GM10248 (cell line): ENCODE measurements at regions not wholly inside any gene's neighbourhood (a gene's known extent, or its start where the extent isn't known, plus 50 kb on each side); places are given as distances from the start of the nearest gene placed in this dataset.

ENCODE experiments used
- CTCF ChIA-PET: fragments of 300-600 bp; sonication (Branson Sonifier 250); formaldehyde crosslinking; extraction: SDS; loops from one replicate; lab custom pipeline; 2021; ENCODE audit warnings: antibody characterized with exemption; lab: Yijun Ruan, JAX
- POLR2A ChIA-PET: fragments of 350-650 bp; sonication (Branson Sonifier 250); formaldehyde crosslinking; extraction: SDS; loops from one replicate; lab custom pipeline; 2020; ENCODE audit warnings: antibody characterized with exemption; lab: Yijun Ruan, JAX
- DNase-seq: peaks from one replicate; pipeline ENCODE4 v3.0.0; 2012; ENCODE audit errors: extremely low spot score
- CTCF ChIP-seq: IDR thresholded peaks from 2 replicates; pipeline ENCODE4 v1.5.1; 2012; ENCODE audit warnings: mild to moderate bottlenecking, low read depth; ENCODE audit errors: extremely low read depth, missing control alignments, control extremely low read depth

- ChIA-PET CTCF (interaction anchor here (1.2 kb wide), 1 partner anchor 12 kb away, joined by 3 read pairs; no protein-coding TSS in a partner anchor), POLR2A (no interaction called here)
- no peak for TF ChIP-seq CTCF
- DNase-seq: no peak
These were observed 189.3 kb upstream of the TLE4 start for GRCh38 chr9:79382458-79382857.

DNA sequence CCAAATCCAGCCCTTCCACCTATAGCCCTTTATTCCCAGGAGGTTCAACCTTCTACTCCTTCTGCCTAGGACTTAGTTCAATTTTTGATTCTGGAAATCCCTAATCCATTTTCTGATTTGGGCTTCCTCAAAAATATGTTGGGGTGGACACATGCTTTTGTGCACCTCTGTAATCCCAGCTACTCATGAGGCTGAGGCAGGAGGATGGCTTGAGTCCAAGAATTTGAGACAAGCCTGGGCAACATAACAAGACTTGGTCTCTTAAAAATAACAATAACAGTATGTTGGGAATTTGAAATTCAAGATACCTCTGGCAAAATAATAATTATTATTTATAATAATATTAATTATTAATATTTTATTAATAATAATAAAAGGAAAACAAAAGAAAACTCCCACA is 188.7 kb upstream of the TLE4 start:
- TF ChIP-seq CTCF: no peak
- ChIA-PET CTCF (no interaction called here), POLR2A (no interaction called here)
- no peak for DNase-seq

GRCh38 chr9:79384091-79384490 is 187.7 kb upstream of the TLE4 start:
- ChIA-PET POLR2A (no interaction called here), CTCF (no interaction called here)
- no peak for TF ChIP-seq CTCF
- DNase-seq: no peak

DNA sequence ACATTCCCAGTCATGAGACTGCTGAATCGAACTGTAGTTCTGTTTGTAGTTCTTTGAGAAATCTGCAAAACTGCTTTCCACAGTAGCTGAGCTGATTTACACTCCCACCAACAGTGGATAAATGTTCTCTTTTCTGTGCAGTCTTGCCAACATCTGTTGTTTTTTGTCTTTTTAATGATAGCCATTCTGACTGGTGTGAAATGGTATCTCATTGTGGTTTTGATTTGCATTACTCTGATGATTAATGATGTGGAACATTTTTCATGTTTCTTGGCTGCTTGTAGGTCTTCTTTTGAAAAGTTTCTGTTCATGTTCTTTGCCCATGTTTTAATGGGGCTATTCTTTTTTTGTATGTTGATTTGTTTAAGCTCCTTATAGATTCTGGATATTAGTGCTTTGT is 187.3 kb upstream of the TLE4 start:
- no peak for DNase-seq
- no peak for TF ChIP-seq CTCF
- CTCF ChIA-PET: no interaction called here
- POLR2A ChIA-PET: no interaction called here

- TF ChIP-seq CTCF: no peak
- ChIA-PET CTCF (no interaction called here), POLR2A (no interaction called here)
- DNase-seq: no peak
These were observed 184.5 kb upstream of the TLE4 start for GRCh38 chr9:79387101-79387835.

DNA sequence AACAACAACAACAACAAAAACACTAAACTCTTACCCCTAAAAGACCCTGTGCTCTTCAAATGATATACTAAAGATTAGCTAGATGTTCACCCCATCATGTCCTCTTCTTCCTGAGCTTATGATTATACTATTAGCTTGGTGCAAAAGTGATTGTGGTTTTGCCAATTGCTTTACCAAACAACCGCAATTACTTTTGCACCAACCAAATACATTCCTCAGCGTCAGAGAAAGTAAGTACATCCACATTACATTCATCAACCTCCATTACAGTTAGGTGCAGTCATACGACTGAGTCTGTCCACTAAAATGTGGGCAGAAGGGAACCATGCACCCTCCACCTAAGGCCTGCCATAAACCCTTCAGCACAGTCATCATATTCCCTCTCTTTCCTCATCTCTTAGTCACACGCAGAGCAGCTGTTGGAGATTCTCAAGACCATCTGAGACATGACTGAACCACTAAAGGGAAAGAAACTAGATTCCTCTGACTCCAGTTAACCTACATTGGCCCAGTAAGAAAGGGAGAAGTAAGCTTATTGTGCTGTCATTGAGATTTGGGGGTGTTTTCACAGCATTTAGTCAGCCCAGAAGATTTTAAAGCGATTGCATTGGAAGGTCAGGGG is 181.6 kb upstream of the TLE4 start:
- CTCF ChIA-PET: interaction anchor here (1.8 kb wide), 1 partner anchor 9 kb away, joined by 5 read pairs; no protein-coding TSS in a partner anchor
- no peak for TF ChIP-seq CTCF
- POLR2A ChIA-PET: no interaction called here
- DNase-seq: no peak
